Stimulated activated naive CD4-positive, alpha-beta T cell treated with Interleukin-2 at 50 U/mL for 16 hours (primary cell): ENCODE measurements at regions not wholly inside any gene's neighbourhood (a gene's known extent, or its start where the extent isn't known, plus 50 kb on each side); places are given as distances from the start of the nearest gene placed in this dataset.

Source experiments
- DNase-seq: peaks from one replicate; lab custom pipeline; 2025; lab: John Stamatoyannopoulos, UW

GRCh38 chr2:174668075-174668474 lies 70.5 kb upstream of the WIPF1 start:
- no peak for DNase-seq

GRCh38 chr2:174667250-174667860 lies 69.8 kb upstream of the WIPF1 start:
- no peak for DNase-seq

- DNase-seq: no peak
Observed at GRCh38 chr2:174666845-174667244, 69.2 kb upstream of the WIPF1 start.

- no peak for DNase-seq
Observed at GRCh38 chr2:174666312-174666711, 68.7 kb upstream of the WIPF1 start.

GRCh38 chr2:174664084-174664759 lies 66.6 kb upstream of the WIPF1 start:
- DNase-seq: no peak

- no peak for DNase-seq
Observed at GRCh38 chr2:174663550-174663949, 65.9 kb upstream of the WIPF1 start.

- DNase-seq: no peak
Observed at GRCh38 chr2:174662859-174663258, 65.3 kb upstream of the WIPF1 start.

GRCh38 chr2:174662459-174662858 lies 64.9 kb upstream of the WIPF1 start:
- no peak for DNase-seq

GRCh38 chr2:174660984-174661675 lies 63.5 kb upstream of the WIPF1 start:
- DNase-seq: no peak

- no peak for DNase-seq
Observed at GRCh38 chr2:174659069-174659900, 61.7 kb upstream of the WIPF1 start.

GRCh38 chr2:174656676-174657176 lies 59.1 kb upstream of the WIPF1 start:
- DNase-seq: no peak

- DNase-seq: no peak
Observed at GRCh38 chr2:174656035-174656434, 58.4 kb upstream of the WIPF1 start.

GRCh38 chr2:174654419-174654941 lies 56.9 kb upstream of the WIPF1 start:
- DNase-seq: no peak

- DNase-seq: no peak
Observed at GRCh38 chr2:174648896-174649295, 51.3 kb upstream of the WIPF1 start.
